WTC11 (cell line): ENCODE measurements at regions not wholly inside any gene's neighbourhood (a gene's known extent, or its start where the extent isn't known, plus 50 kb on each side); places are given as distances from the start of the nearest gene placed in this dataset.
"Not testable (repeated sequence)": the region's sequence is repeated elsewhere in the genome, so short reads cannot be mapped to it uniquely, and the experiment has no call there.

ENCODE experiments used
- ATAC-seq: fragments of 200-7000 bp; cut with Tn5 transposase; 2 replicates; pipeline ENCODE4 v1.10.0; 2021; ENCODE audit warnings: mild to moderate bottlenecking, moderate library complexity
- CTCF ChIA-PET: fragments of 300-600 bp; sonication (Branson Sonifier 250); formaldehyde crosslinking; loops from one replicate; lab custom pipeline; 2021; ENCODE audit warnings: antibody characterized with exemption; lab: Charles Lee
- POLR2A ChIA-PET: fragments of 350-600 bp; sonication (Branson Sonifier 250); formaldehyde crosslinking; loops from one replicate; lab custom pipeline; 2021; ENCODE audit warnings: antibody characterized with exemption; lab: Charles Lee
- DNase-seq: peaks from one replicate; pipeline ENCODE4 v3.0.0; 2021; ENCODE audit warnings: low spot score
- H3K27ac Mint-ChIP-seq: 2 replicates; pipeline ENCODE4 v1.8.0; 2021; ENCODE audit warnings: mixed read lengths
- H3K27me3 Mint-ChIP-seq: 2 replicates; pipeline ENCODE4 v1.8.0; 2021; ENCODE audit warnings: low read depth, mild to moderate bottlenecking, moderate library complexity, mixed read lengths
- H3K36me3 Mint-ChIP-seq: 2 replicates; pipeline ENCODE4 v1.8.0; 2021; ENCODE audit warnings: mixed read lengths
- H3K4me1 Mint-ChIP-seq: 2 replicates; pipeline ENCODE4 v1.8.0; 2022; ENCODE audit warnings: mixed read lengths
- H3K4me3 Mint-ChIP-seq: 2 replicates; pipeline ENCODE4 v1.8.0; 2021; ENCODE audit warnings: mild to moderate bottlenecking, moderate library complexity, mixed read lengths
- H3K9me3 Mint-ChIP-seq: 2 replicates; pipeline ENCODE4 v1.8.0; 2021; ENCODE audit warnings: mixed read lengths
- ARID4B ChIP-seq: sonication (generic); formaldehyde crosslinking; IDR thresholded peaks from 2 replicates; pipeline ENCODE4 v1.8.0; 2023; ENCODE audit warnings: missing genetic modification reagents, mild to moderate bottlenecking, borderline replicate concordance
- CREB1 ChIP-seq: sonication (generic); formaldehyde crosslinking; IDR thresholded peaks from 2 replicates; pipeline ENCODE4 v1.8.0; 2023; ENCODE audit warnings: mild to moderate bottlenecking, missing genetic modification reagents
- CREM ChIP-seq: sonication (generic); formaldehyde crosslinking; IDR thresholded peaks from 2 replicates; pipeline ENCODE4 v1.8.1; 2022; ENCODE audit warnings: mild to moderate bottlenecking, missing genetic modification reagents, moderate library complexity
- CTCF ChIP-seq: fragments of 200-600 bp; IDR thresholded peaks from 2 replicates; pipeline ENCODE4 v1.8.0; 2022; ENCODE audit warnings: antibody characterized with exemption
- HMGA2 ChIP-seq: fragments of 250-450 bp; sonication (Bioruptor Pico); IDR thresholded peaks from 2 replicates; pipeline ENCODE4 v1.4.0; 2021; ENCODE audit warnings: mild to moderate bottlenecking, moderate library complexity
- NR1H2 ChIP-seq: sonication (generic); formaldehyde crosslinking; IDR thresholded peaks from 2 replicates; pipeline ENCODE4 v1.9.0; 2021; ENCODE audit warnings: mild to moderate bottlenecking, moderate library complexity, missing genetic modification reagents
- NR3C1 ChIP-seq: sonication (generic); formaldehyde crosslinking; conservative IDR thresholded peaks from 2 replicates; pipeline ENCODE4 v1.8.1; 2023; ENCODE audit warnings: low read depth, mild to moderate bottlenecking, missing genetic modification reagents
- TEAD1 ChIP-seq: sonication (generic); formaldehyde crosslinking; IDR thresholded peaks from 2 replicates; pipeline ENCODE4 v1.8.0; 2022; ENCODE audit warnings: mild to moderate bottlenecking, missing genetic modification reagents
- TEAD4 ChIP-seq: sonication (generic); formaldehyde crosslinking; IDR thresholded peaks from 2 replicates; pipeline ENCODE4 v1.8.0; 2022; ENCODE audit warnings: mild to moderate bottlenecking, missing genetic modification reagents
- TP53 ChIP-seq: sonication (generic); formaldehyde crosslinking; IDR thresholded peaks from 2 replicates; pipeline ENCODE4 v1.8.1; 2023; ENCODE audit warnings: mild to moderate bottlenecking, missing genetic modification reagents
- ZNF121 ChIP-seq: sonication (generic); formaldehyde crosslinking; IDR thresholded peaks from 2 replicates; pipeline ENCODE4 v1.8.0; 2023; ENCODE audit warnings: missing genetic modification reagents
- ZNF138 ChIP-seq: sonication (generic); formaldehyde crosslinking; conservative IDR thresholded peaks from 2 replicates; pipeline ENCODE4 v1.8.1; 2022; ENCODE audit warnings: mild to moderate bottlenecking, moderate library complexity, missing genetic modification reagents
- TF ChIP-seq, protein P1 (sequence below): sonication (generic); formaldehyde crosslinking; IDR thresholded peaks from 2 replicates; pipeline ENCODE4 v1.8.1; 2023; ENCODE audit warnings: mild to moderate bottlenecking, moderate library complexity, missing genetic modification reagents
- TF ChIP-seq, protein P2 (sequence below): fragments of 250-450 bp; sonication (Bioruptor Pico); IDR thresholded peaks from 2 replicates; pipeline ENCODE4 v2.1.2; 2022; ENCODE audit warnings: mild to moderate bottlenecking, moderate library complexity
- TF ChIP-seq, protein P3 (sequence below): sonication (generic); formaldehyde crosslinking; IDR thresholded peaks from 2 replicates; pipeline ENCODE4 v1.8.0; 2022; ENCODE audit warnings: missing genetic modification reagents
- TF ChIP-seq, protein P4 (sequence below): sonication (generic); formaldehyde crosslinking; conservative IDR thresholded peaks from 2 replicates; pipeline ENCODE4 v1.8.1; 2022; ENCODE audit warnings: mild to moderate bottlenecking, missing genetic modification reagents
- TF ChIP-seq, protein P5 (sequence below): sonication (generic); formaldehyde crosslinking; IDR thresholded peaks from 2 replicates; pipeline ENCODE4 v1.8.1; 2023; ENCODE audit warnings: mild to moderate bottlenecking, missing genetic modification reagents, moderate library complexity
- TF ChIP-seq, protein P6 (sequence below): sonication (generic); formaldehyde crosslinking; IDR thresholded peaks from 2 replicates; pipeline ENCODE4 v1.8.1; 2023; ENCODE audit warnings: mild to moderate bottlenecking, missing genetic modification reagents

- H3K36me3 Mint-ChIP-seq, H3K27me3 Mint-ChIP-seq, ATAC-seq, CTCF ChIA-PET, H3K27ac Mint-ChIP-seq, DNase-seq, H3K4me3 Mint-ChIP-seq, H3K9me3 Mint-ChIP-seq: not testable (repeated sequence)
- peaks cover 19% of the 10 kb centered on the region for H3K4me1 Mint-ChIP-seq
- POLR2A ChIA-PET, result interaction anchor here (0.7 kb wide), 1 partner anchor 32 kb away, joined by 3 read pairs; no protein-coding TSS in a partner anchor
- TF ChIP-seq HMGA2 (CRISPR knock-in tag), result peak; percentile 93
Observed at GRCh38 chr20:52029129-52029528, 162.4 kb downstream of the ZFP64 start.

- Mint-ChIP-seq H3K9me3 (no peaks in the 10 kb centered on the region), H3K27ac (no peak overlapping the region), H3K4me1 (peaks cover 6% of the 10 kb centered on the region; the same call in 1 of the 2 replicates), H3K36me3 (no peaks in the 10 kb centered on the region), H3K4me3 (no peak overlapping the region), H3K27me3 (no peaks in the 10 kb centered on the region)
- no peak for ATAC-seq
- CTCF ChIA-PET, result interaction anchor here (0.6 kb wide), 1 partner anchor 61 kb away, joined by 3 read pairs; no protein-coding TSS in a partner anchor
- POLR2A ChIA-PET, result no interaction called here
- no peak for DNase-seq
- TF ChIP-seq, protein P1, sequence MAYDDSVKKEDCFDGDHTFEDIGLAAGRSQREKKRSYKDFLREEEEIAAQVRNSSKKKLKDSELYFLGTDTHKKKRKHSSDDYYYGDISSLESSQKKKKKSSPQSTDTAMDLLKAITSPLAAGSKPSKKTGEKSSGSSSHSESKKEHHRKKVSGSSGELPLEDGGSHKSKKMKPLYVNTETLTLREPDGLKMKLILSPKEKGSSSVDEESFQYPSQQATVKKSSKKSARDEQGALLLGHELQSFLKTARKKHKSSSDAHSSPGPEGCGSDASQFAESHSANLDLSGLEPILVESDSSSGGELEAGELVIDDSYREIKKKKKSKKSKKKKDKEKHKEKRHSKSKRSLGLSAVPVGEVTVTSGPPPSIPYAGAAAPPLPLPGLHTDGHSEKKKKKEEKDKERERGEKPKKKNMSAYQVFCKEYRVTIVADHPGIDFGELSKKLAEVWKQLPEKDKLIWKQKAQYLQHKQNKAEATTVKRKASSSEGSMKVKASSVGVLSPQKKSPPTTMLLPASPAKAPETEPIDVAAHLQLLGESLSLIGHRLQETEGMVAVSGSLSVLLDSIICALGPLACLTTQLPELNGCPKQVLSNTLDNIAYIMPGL (CRISPR knock-in tag), result no peak
- TF ChIP-seq ZNF121 (CRISPR knock-in tag) (no peak), CTCF (no peak), NR3C1 (CRISPR knock-in tag) (no peak), CREM (CRISPR knock-in tag) (no peak), ARID4B (CRISPR knock-in tag) (no peak), TEAD1 (CRISPR knock-in tag) (no peak), NR1H2 (CRISPR knock-in tag) (no peak), TP53 (CRISPR knock-in tag) (no peak), ZNF138 (no peak), TEAD4 (CRISPR knock-in tag) (no peak), CREB1 (CRISPR knock-in tag) (no peak)
- TF ChIP-seq, protein P2, sequence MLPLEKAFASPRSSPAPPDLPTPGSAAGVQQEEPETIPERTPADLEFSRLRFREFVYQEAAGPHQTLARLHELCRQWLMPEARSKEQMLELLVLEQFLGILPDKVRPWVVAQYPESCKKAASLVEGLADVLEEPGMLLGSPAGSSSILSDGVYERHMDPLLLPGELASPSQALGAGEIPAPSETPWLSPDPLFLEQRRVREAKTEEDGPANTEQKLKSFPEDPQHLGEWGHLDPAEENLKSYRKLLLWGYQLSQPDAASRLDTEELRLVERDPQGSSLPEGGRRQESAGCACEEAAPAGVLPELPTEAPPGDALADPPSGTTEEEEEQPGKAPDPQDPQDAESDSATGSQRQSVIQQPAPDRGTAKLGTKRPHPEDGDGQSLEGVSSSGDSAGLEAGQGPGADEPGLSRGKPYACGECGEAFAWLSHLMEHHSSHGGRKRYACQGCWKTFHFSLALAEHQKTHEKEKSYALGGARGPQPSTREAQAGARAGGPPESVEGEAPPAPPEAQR (CRISPR knock-in tag), result no peak
- TF ChIP-seq, protein P3, sequence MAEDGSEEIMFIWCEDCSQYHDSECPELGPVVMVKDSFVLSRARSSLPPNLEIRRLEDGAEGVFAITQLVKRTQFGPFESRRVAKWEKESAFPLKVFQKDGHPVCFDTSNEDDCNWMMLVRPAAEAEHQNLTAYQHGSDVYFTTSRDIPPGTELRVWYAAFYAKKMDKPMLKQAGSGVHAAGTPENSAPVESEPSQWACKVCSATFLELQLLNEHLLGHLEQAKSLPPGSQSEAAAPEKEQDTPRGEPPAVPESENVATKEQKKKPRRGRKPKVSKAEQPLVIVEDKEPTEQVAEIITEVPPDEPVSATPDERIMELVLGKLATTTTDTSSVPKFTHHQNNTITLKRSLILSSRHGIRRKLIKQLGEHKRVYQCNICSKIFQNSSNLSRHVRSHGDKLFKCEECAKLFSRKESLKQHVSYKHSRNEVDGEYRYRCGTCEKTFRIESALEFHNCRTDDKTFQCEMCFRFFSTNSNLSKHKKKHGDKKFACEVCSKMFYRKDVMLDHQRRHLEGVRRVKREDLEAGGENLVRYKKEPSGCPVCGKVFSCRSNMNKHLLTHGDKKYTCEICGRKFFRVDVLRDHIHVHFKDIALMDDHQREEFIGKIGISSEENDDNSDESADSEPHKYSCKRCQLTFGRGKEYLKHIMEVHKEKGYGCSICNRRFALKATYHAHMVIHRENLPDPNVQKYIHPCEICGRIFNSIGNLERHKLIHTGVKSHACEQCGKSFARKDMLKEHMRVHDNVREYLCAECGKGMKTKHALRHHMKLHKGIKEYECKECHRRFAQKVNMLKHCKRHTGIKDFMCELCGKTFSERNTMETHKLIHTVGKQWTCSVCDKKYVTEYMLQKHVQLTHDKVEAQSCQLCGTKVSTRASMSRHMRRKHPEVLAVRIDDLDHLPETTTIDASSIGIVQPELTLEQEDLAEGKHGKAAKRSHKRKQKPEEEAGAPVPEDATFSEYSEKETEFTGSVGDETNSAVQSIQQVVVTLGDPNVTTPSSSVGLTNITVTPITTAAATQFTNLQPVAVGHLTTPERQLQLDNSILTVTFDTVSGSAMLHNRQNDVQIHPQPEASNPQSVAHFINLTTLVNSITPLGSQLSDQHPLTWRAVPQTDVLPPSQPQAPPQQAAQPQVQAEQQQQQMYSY (CRISPR knock-in tag), result no peak
- TF ChIP-seq, protein P4, sequence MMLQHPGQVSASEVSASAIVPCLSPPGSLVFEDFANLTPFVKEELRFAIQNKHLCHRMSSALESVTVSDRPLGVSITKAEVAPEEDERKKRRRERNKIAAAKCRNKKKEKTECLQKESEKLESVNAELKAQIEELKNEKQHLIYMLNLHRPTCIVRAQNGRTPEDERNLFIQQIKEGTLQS (CRISPR knock-in tag), result no peak
- TF ChIP-seq, protein P5, sequence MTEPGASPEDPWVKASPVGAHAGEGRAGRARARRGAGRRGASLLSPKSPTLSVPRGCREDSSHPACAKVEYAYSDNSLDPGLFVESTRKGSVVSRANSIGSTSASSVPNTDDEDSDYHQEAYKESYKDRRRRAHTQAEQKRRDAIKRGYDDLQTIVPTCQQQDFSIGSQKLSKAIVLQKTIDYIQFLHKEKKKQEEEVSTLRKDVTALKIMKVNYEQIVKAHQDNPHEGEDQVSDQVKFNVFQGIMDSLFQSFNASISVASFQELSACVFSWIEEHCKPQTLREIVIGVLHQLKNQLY (CRISPR knock-in tag), result no peak
- TF ChIP-seq, protein P6, sequence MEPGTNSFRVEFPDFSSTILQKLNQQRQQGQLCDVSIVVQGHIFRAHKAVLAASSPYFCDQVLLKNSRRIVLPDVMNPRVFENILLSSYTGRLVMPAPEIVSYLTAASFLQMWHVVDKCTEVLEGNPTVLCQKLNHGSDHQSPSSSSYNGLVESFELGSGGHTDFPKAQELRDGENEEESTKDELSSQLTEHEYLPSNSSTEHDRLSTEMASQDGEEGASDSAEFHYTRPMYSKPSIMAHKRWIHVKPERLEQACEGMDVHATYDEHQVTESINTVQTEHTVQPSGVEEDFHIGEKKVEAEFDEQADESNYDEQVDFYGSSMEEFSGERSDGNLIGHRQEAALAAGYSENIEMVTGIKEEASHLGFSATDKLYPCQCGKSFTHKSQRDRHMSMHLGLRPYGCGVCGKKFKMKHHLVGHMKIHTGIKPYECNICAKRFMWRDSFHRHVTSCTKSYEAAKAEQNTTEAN (CRISPR knock-in tag), result no peak
Observed at GRCh38 chr20:52025938-52026337, 165.6 kb downstream of the ZFP64 start.
